Upper lobe of left lung (tissue), 6 donors: ENCODE measurements at regions not wholly inside any gene's neighbourhood (a gene's known extent, or its start where the extent isn't known, plus 50 kb on each side); places are given as distances from the start of the nearest gene placed in this dataset.

Experiments
- ATAC-seq, 2 donors: fragments of 200-7000 bp; cut with Tn5 transposase; one replicate each; pipeline ENCODE4 v1.9.1; 2022; ENCODE audit warnings: mild to moderate bottlenecking in 2 of 2, moderate library complexity in 2 of 2; ENCODE audit not compliant: low FRiP score in 2 of 2
- DNase-seq, 2 donors: peaks; one replicate each; pipeline ENCODE4 v3.0.0-alpha.2; 2019 to 2020
- H3K27ac ChIP-seq, 4 donors: fragments of 200-600 bp; sonication (generic); one replicate each; pipeline ENCODE4 v1.5.1; 2016 to 2019
- H3K27me3 ChIP-seq, 4 donors: fragments of 200-600 bp; sonication (generic); one replicate each; pipeline ENCODE4 v1.5.1; 2017 to 2019
- H3K36me3 ChIP-seq, 4 donors: fragments of 200-600 bp; sonication (generic); one replicate each; pipeline ENCODE4 v1.5.1; 2016 to 2019
- H3K4me1 ChIP-seq, 4 donors: fragments of 200-600 bp; sonication (generic); one replicate each; pipeline ENCODE4 v1.5.1; 2018 to 2019
- H3K4me3 ChIP-seq, 4 donors: fragments of 200-600 bp; sonication (generic); one replicate each; pipeline ENCODE4 v1.5.1; 2017 to 2019; ENCODE audit warnings: mild to moderate bottlenecking in 2 of 4, moderate library complexity in 1 of 4
- H3K9me3 ChIP-seq, 4 donors: fragments of 200-600 bp; sonication (generic); one replicate each; pipeline ENCODE4 v1.5.1; 2018 to 2019
- EP300 ChIP-seq, 4 donors: sonication (generic); formaldehyde crosslinking; IDR thresholded peaks; one replicate each; pipeline ENCODE4 v1.5.1; 2017; ENCODE audit warnings: antibody characterized with exemption in 4 of 4, control low read depth in 2 of 4
- POLR2A ChIP-seq, 4 donors: fragments of 450-650 bp; IDR thresholded peaks; one replicate each; pipeline ENCODE4 v1.5.1; 2016 to 2017; ENCODE audit warnings: antibody characterized with exemption in 4 of 4, mild to moderate bottlenecking in 2 of 4
- POLR2AphosphoS5 ChIP-seq, 2 donors: sonication (generic); formaldehyde crosslinking; IDR thresholded peaks; one replicate each; pipeline ENCODE4 v1.5.1; 2017; ENCODE audit warnings: antibody characterized with exemption in 2 of 2
- WGBS, 2 donors: methylation state at CpG; one replicate each; pipeline ENCODE4 v1.1.5; 2017 to 2018; 5-methylcytosine and 5-hydroxymethylcytosine counted together
- TF ChIP-seq, protein P1 (sequence below), 6 experiments: fragments of 450-650 bp in 4 of 6; fragments of 200-600 bp in 2 of 6; sonication (generic) in 2 of 6; IDR thresholded peaks; one replicate each; pipeline ENCODE4 v1.5.1; 2016 to 2019; ENCODE audit warnings: antibody characterized with exemption in 6 of 6
- donor health status: DM: no; HTN: no; CAD: no; lungs with moderate emphysema.
- donor health status: DM: no; HTN: yes; CAD: no; lungs with severe emphysema.

DNA sequence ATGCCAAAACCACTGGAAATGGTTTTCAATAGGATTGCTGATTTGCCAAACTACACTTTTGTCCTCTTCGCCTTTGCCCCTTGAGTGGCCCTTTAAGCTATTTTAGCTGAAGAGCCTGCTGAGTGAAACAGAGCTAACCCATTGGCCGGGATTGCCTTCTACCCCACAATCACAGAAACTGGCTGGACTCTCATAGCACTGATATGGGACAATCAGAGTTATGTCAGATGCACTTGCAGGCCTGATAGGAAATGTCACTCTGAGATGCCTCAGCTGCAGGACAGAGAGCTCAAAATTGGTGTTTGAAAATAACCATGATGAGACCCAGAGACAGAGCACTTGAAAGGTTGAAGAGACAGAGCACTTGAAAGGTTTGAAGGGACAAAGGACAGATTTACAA is 354.4 kb downstream of the BRINP2 start:
- no peak overlapping the region for H3K27ac ChIP-seq
- H3K9me3 ChIP-seq, result no peaks in the 10 kb centered on the region
- WGBS, 2 donors, result 55 to 63% methylated on average over 2 of the region's 2 CpGs
- no peaks in the 10 kb centered on the region for H3K36me3 ChIP-seq
- TF ChIP-seq, protein P1, sequence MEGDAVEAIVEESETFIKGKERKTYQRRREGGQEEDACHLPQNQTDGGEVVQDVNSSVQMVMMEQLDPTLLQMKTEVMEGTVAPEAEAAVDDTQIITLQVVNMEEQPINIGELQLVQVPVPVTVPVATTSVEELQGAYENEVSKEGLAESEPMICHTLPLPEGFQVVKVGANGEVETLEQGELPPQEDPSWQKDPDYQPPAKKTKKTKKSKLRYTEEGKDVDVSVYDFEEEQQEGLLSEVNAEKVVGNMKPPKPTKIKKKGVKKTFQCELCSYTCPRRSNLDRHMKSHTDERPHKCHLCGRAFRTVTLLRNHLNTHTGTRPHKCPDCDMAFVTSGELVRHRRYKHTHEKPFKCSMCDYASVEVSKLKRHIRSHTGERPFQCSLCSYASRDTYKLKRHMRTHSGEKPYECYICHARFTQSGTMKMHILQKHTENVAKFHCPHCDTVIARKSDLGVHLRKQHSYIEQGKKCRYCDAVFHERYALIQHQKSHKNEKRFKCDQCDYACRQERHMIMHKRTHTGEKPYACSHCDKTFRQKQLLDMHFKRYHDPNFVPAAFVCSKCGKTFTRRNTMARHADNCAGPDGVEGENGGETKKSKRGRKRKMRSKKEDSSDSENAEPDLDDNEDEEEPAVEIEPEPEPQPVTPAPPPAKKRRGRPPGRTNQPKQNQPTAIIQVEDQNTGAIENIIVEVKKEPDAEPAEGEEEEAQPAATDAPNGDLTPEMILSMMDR (IDR thresholded peaks at IDR 0.05), result no peak
- TF ChIP-seq EP300 (IDR thresholded peaks at IDR 0.05) (no peak), POLR2AphosphoS5 (IDR thresholded peaks at IDR 0.05) (no peak), POLR2A (IDR thresholded peaks at IDR 0.05) (no peak)
- H3K4me1 ChIP-seq, result no peaks in the 10 kb centered on the region
- DNase-seq (no peak), ATAC-seq (no peak)
- no peaks in the 10 kb centered on the region for H3K27me3 ChIP-seq
- H3K4me3 ChIP-seq, result no peak overlapping the region

DNA sequence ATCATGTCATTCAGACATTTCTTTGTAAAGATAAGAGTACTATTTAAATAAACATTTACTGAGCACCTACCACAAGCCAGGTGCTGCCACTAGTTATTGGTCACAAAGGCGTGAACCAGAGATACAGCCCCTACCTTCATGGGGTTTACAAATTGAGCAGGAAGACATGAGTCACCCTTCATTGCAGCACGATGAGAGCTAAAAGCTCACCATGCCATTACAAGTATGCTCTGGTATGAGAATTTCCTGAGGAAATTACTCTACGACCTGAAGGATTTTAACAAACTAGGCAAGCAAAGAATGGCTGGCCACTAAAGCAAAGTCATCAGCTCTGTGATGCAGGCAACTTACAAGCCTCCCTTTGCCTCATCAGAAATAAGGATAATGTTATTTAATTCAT is 346.8 kb downstream of the BRINP2 start:
- no peak for ATAC-seq
- TF ChIP-seq POLR2A (IDR thresholded peaks at IDR 0.05) (no peak), POLR2AphosphoS5 (IDR thresholded peaks at IDR 0.05) (no peak), EP300 (IDR thresholded peaks at IDR 0.05) (no peak)
- TF ChIP-seq, protein P1 (IDR thresholded peaks at IDR 0.05), result no peak
- Histone ChIP-seq H3K27ac (no peak overlapping the region), H3K36me3 (no peaks in the 10 kb centered on the region), H3K4me3 (no peak overlapping the region), H3K4me1 (no peaks in the 10 kb centered on the region), H3K27me3 (no peaks in the 10 kb centered on the region), H3K9me3 (no peaks in the 10 kb centered on the region)
- 44 to 60% methylated on average over 3 of the region's 3 CpGs for WGBS, 2 donors
- DNase-seq, result no peak

DNA sequence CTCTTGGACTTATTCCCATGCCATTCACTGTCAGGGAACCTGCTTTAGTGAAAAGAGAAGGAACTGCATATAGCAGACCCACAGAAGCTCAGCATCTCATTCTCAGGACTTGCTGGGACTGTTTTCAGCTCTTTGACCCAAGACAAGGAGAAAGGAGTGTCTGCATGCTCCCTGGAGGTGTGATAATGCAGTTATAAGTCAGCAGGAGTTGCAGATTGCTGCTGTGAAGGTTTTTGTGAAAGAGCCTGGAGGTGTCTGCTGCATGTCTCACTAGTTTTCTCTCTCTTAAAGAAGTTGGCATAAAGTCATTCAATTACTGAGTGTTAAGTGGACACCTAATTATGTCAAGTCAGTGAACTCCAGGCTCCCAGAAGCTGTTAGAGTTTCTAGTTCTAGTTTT is 343.4 kb downstream of the BRINP2 start:
- Histone ChIP-seq H3K27ac (no peak overlapping the region), H3K4me1 (no peaks in the 10 kb centered on the region), H3K4me3 (no peak overlapping the region), H3K9me3 (no peaks in the 10 kb centered on the region), H3K27me3 (no peaks in the 10 kb centered on the region), H3K36me3 (no peaks in the 10 kb centered on the region)
- no peak for ATAC-seq
- no peak for DNase-seq
- TF ChIP-seq POLR2AphosphoS5 (IDR thresholded peaks at IDR 0.05) (no peak), POLR2A (IDR thresholded peaks at IDR 0.05) (no peak), EP300 (IDR thresholded peaks at IDR 0.05) (no peak)
- TF ChIP-seq, protein P1 (IDR thresholded peaks at IDR 0.05), result no peak

DNA sequence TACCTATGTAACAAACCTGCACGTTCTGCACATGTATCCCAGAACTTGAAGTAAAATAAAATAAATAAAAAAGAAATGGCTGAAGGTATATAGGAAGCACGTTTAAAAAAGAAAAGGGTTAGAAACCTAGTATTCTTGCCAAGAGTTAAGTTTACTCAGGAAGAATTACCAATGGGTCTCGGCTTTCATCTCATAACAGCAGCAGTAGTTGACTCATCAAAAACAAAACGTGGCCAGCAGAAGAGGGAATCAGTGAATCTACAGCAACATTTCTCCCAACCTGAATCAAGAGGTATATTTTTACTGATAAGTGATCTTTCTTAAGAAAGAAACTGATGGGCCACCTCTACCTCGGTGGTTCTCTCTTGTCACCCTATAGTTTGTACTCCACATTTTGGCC is 340.3 kb downstream of the BRINP2 start:
- Histone ChIP-seq H3K27me3 (no peaks in the 10 kb centered on the region), H3K27ac (no peak overlapping the region), H3K9me3 (peaks cover 0 to under 1% (median 0%) of the 10 kb centered on the region in 4 donors), H3K4me3 (no peak overlapping the region), H3K36me3 (no peaks in the 10 kb centered on the region), H3K4me1 (no peaks in the 10 kb centered on the region)
- WGBS, 2 donors, result 69 to 71% methylated on average over 5 of the region's 5 CpGs
- no peak for ATAC-seq
- no peak for TF ChIP-seq EP300 (IDR thresholded peaks at IDR 0.05)
- TF ChIP-seq, protein P1 (IDR thresholded peaks at IDR 0.05), result no peak
- no peak for TF ChIP-seq POLR2AphosphoS5 (IDR thresholded peaks at IDR 0.05)
- no peak for TF ChIP-seq POLR2A (IDR thresholded peaks at IDR 0.05)
- DNase-seq, result no peak

DNA sequence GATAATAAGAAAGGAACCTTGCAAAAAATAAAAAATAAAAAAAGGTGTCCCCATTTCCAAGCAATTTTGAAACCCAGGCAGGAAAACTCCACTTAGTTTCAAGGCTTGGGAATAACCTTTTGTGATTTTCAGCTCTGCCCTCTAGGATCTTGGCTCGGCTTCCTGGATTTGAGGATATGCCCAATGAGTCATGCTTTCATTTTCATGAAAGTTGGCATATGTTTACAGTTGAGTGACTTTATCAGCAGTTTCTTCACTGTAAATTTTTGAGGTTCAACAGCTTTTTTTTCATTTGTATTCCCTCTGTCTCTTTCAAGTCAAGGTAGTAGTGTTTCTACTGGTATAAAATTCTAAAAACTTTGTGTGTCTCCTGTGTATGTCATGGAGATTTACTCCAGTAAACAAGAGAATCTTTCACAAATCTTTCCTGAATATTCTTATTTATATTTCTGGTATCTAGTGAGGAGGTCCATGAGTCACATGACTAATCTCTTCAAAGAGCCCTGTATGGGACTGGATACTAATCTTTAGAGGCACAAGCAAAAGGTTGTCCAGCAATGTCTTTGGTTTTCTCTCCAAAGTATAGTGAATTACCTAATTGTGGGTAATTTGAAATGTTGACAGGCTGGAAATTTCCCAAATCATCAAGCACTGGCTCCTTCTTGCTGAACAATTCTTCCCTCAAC is 335.3 kb downstream of the BRINP2 start:
- no peak overlapping the region for H3K4me3 ChIP-seq
- peaks cover 0 to 4% (median 0%) of the 10 kb centered on the region in 4 donors for H3K9me3 ChIP-seq
- WGBS, 2 donors, result 67 to 76% methylated on average over 1 of the region's 1 CpG
- DNase-seq (no peak), ATAC-seq (no peak)
- no peaks in the 10 kb centered on the region for H3K27me3 ChIP-seq
- H3K36me3 ChIP-seq, result no peaks in the 10 kb centered on the region
- no peaks in the 10 kb centered on the region for H3K4me1 ChIP-seq
- H3K27ac ChIP-seq, result no peak overlapping the region
- TF ChIP-seq POLR2A (IDR thresholded peaks at IDR 0.05), result no peak
- TF ChIP-seq POLR2AphosphoS5 (IDR thresholded peaks at IDR 0.05), result no peak
